Ectodermal cell (in vitro differentiated cells): ENCODE measurements at regions not wholly inside any gene's neighbourhood (a gene's known extent, or its start where the extent isn't known, plus 50 kb on each side); places are given as distances from the start of the nearest gene placed in this dataset.
"Not testable (repeated sequence)": the region's sequence is repeated elsewhere in the genome, so short reads cannot be mapped to it uniquely, and the experiment has no call there.

Experiments used
- H3K27ac ChIP-seq: 2 replicates; pipeline ENCODE4 v1.7.0; 2013; ENCODE audit warnings: mild to moderate bottlenecking, low read depth, low read length; ENCODE audit not compliant: insufficient read depth, poor library complexity, severe bottlenecking
- H3K27me3 ChIP-seq: 2 replicates; pipeline ENCODE4 v1.7.0; 2013; ENCODE audit warnings: mild to moderate bottlenecking, low read length; ENCODE audit not compliant: insufficient read depth, control insufficient read depth, poor library complexity, severe bottlenecking
- H3K36me3 ChIP-seq: one replicate; pipeline ENCODE4 v1.7.0; 2013; ENCODE audit warnings: low read length; ENCODE audit not compliant: control insufficient read depth, insufficient read depth
- H3K4me1 ChIP-seq: one replicate; pipeline ENCODE4 v1.7.0; 2013; ENCODE audit warnings: low read length; ENCODE audit not compliant: control insufficient read depth, insufficient read depth
- H3K4me3 ChIP-seq: 2 replicates; pipeline ENCODE4 v1.7.0; 2013; ENCODE audit warnings: low read depth, low read length, control low read depth; ENCODE audit not compliant: insufficient read depth
- H3K9me3 ChIP-seq: 2 replicates; pipeline ENCODE4 v1.7.0; 2013; ENCODE audit warnings: mild to moderate bottlenecking, low read length, moderate library complexity; ENCODE audit not compliant: control insufficient read depth
- WGBS, 2 experiments: methylation state at CpG; one replicate each; pipeline ENCODE4 v1.1.7; 2013; ENCODE audit warnings: missing lambda C conversion rate in 2 of 2; 5-methylcytosine and 5-hydroxymethylcytosine counted together

GRCh38 chr3:159252274-159252673 lies 450.4 kb downstream of the MFSD1 start:
- H3K9me3 ChIP-seq = no peaks in the 10 kb centered on the region
- no peaks in the 10 kb centered on the region for H3K36me3 ChIP-seq
- H3K27ac ChIP-seq = no peak overlapping the region
- H3K27me3 ChIP-seq = no peaks in the 10 kb centered on the region
- H3K4me3 ChIP-seq = no peak overlapping the region
- WGBS, 2 experiments = 80 to 89% methylated on average over 1 of the region's 1 CpG
- no peaks in the 10 kb centered on the region for H3K4me1 ChIP-seq

GRCh38 chr3:159252772-159253384 lies 451.0 kb downstream of the MFSD1 start:
- no peak overlapping the region for H3K4me3 ChIP-seq
- H3K9me3 ChIP-seq = no peaks in the 10 kb centered on the region
- WGBS, 2 experiments = 56 to 72% methylated on average over 1 to 2 of the region's 2 CpGs
- no peaks in the 10 kb centered on the region for H3K27me3 ChIP-seq
- no peaks in the 10 kb centered on the region for H3K36me3 ChIP-seq
- no peaks in the 10 kb centered on the region for H3K4me1 ChIP-seq
- no peak overlapping the region for H3K27ac ChIP-seq

- H3K4me1 ChIP-seq = no peaks in the 10 kb centered on the region
- 96 to 100% methylated on average over 1 of the region's 1 CpG for WGBS, 2 experiments
- H3K4me3 ChIP-seq = no peak overlapping the region
- no peaks in the 10 kb centered on the region for H3K36me3 ChIP-seq
- H3K27ac ChIP-seq = no peak overlapping the region
- H3K27me3 ChIP-seq = no peaks in the 10 kb centered on the region
- H3K9me3 ChIP-seq = no peaks in the 10 kb centered on the region
Observed at GRCh38 chr3:159253860-159254259, 452.0 kb downstream of the MFSD1 start.

- WGBS, 2 experiments = 93 to 96% methylated on average over 4 of the region's 4 CpGs
- Histone ChIP-seq H3K27me3 (no peaks in the 10 kb centered on the region), H3K9me3 (no peaks in the 10 kb centered on the region)
Observed at GRCh38 chr3:159257954-159258353, 456.1 kb downstream of the MFSD1 start.

GRCh38 chr3:159258934-159259333 lies 457.1 kb downstream of the MFSD1 start:
- Histone ChIP-seq H3K9me3 (no peaks in the 10 kb centered on the region), H3K27ac (no peak overlapping the region), H3K4me3 (no peak overlapping the region), H3K27me3 (no peaks in the 10 kb centered on the region), H3K4me1 (no peaks in the 10 kb centered on the region), H3K36me3 (no peaks in the 10 kb centered on the region)
- whole genome bisulfite sequencing, 2 experiments = 67 to 72% methylated on average over 2 of the region's 2 CpGs

More at GRCh38 chr3:159257954-159258353, 456.1 kb downstream of the MFSD1 start:
- Histone ChIP-seq H3K4me3 (no peak overlapping the region), H3K36me3 (no peaks in the 10 kb centered on the region), H3K27ac (no peak overlapping the region), H3K4me1 (no peaks in the 10 kb centered on the region)

GRCh38 chr3:159260049-159260662 lies 458.3 kb downstream of the MFSD1 start:
- Histone ChIP-seq H3K4me1 (no peaks in the 10 kb centered on the region), H3K9me3 (no peaks in the 10 kb centered on the region), H3K36me3 (no peaks in the 10 kb centered on the region), H3K4me3 (no peak overlapping the region), H3K27me3 (no peaks in the 10 kb centered on the region), H3K27ac (no peak overlapping the region)
- 32 to 39% methylated on average over 5 of the region's 5 CpGs for WGBS, 2 experiments

GRCh38 chr3:159261333-159261732 lies 459.5 kb downstream of the MFSD1 start:
- not testable (repeated sequence) for H3K27ac ChIP-seq, H3K4me3 ChIP-seq, H3K4me1 ChIP-seq, H3K9me3 ChIP-seq, H3K27me3 ChIP-seq, H3K36me3 ChIP-seq
- 84 to 85% methylated on average over 4 of the region's 4 CpGs for WGBS, 2 experiments

GRCh38 chr3:159263750-159264553 lies 462.1 kb downstream of the MFSD1 start:
- Histone ChIP-seq H3K9me3 (no peaks in the 10 kb centered on the region), H3K36me3 (no peaks in the 10 kb centered on the region), H3K4me1 (no peaks in the 10 kb centered on the region), H3K27ac (no peak overlapping the region), H3K27me3 (no peaks in the 10 kb centered on the region), H3K4me3 (no peak overlapping the region)
- 40 to 53% methylated on average over 4 to 6 of the region's 6 CpGs for WGBS, 2 experiments

- 84 to 100% methylated on average over 2 of the region's 2 CpGs for WGBS, 2 experiments
- Histone ChIP-seq H3K4me3 (no peak overlapping the region), H3K4me1 (no peaks in the 10 kb centered on the region), H3K27me3 (no peaks in the 10 kb centered on the region), H3K9me3 (no peaks in the 10 kb centered on the region), H3K27ac (no peak overlapping the region), H3K36me3 (no peaks in the 10 kb centered on the region)
Observed at GRCh38 chr3:159265705-159266104, 463.9 kb downstream of the MFSD1 start.

- no peak overlapping the region for H3K4me3 ChIP-seq
- 59 to 73% methylated on average over 5 to 6 of the region's 6 CpGs for WGBS, 2 experiments
Observed at GRCh38 chr3:159266779-159267178, 464.9 kb downstream of the MFSD1 start.

More at GRCh38 chr3:159266779-159267178, 464.9 kb downstream of the MFSD1 start:
- Histone ChIP-seq H3K9me3 (no peaks in the 10 kb centered on the region), H3K4me1 (no peaks in the 10 kb centered on the region), H3K27ac (no peak overlapping the region), H3K36me3 (no peaks in the 10 kb centered on the region), H3K27me3 (no peaks in the 10 kb centered on the region)
